ENCODE measurements at regions not wholly inside any gene's neighbourhood (a gene's known extent, or its start where the extent isn't known, plus 50 kb on each side); places are given as distances from the start of the nearest gene placed in this dataset.
A peak's percentile ranks its signal among the peaks of the same experiment; 100 is the strongest.

DNA sequence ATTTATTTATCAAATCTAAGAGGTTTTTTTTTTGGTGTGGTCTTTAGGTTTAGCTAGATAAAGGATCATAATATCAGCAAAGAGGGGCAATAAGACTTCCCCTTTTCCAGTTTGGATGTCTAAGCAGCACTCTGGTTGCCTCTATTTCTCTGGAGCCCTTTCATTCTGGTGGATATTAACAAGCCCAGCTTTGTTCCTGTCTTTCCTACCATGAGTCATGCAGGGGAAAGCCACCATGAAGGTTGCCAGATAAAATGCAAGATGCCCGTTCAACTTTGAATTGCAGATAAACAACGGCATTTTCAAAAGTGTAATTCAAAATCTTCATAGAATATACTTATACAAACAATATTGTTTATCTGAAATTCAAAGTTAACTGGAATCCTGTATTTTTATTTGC is 143.6 kb downstream of the ADAMTS15 start:
- H3K4ac ChIP-seq (ENCODE audit: low read depth in 1 of 2, low read length in 2 of 2) = no peak overlapping the region
- H2BK15ac ChIP-seq (ENCODE audit: low read depth, poor library complexity, severe bottlenecking) = no peak overlapping the region
- no peak overlapping the region for H3K27ac ChIP-seq (ENCODE audit: low read length, poor library complexity, severe bottlenecking)
- H3K4me3 ChIP-seq (ENCODE audit: insufficient read depth in 1 of 2, low read depth in 1 of 2, low read length in 2 of 2) = no peak overlapping the region
- no peak overlapping the region for H3K23ac ChIP-seq (ENCODE audit: low read length in 2 of 2)
- H3K36me3 ChIP-seq (ENCODE audit: control insufficient read depth in 1 of 2, insufficient read depth in 2 of 2, low read depth in 1 of 2, low read length in 2 of 2) = no peaks in the 10 kb centered on the region
- H2BK120ac ChIP-seq (ENCODE audit: low read depth, low read length) = no peak overlapping the region
- no peak overlapping the region for H2AFZ ChIP-seq (ENCODE audit: low read depth, low read length)
- DNase-seq = peak; percentile 21
- H3K9me3 ChIP-seq (ENCODE audit: control insufficient read depth, low read length) = no peaks in the 10 kb centered on the region
- no peaks in the 10 kb centered on the region for H3K27me3 ChIP-seq (ENCODE audit: control insufficient read depth in 1 of 2, insufficient read depth in 1 of 2, low read length in 2 of 2)
- no peak overlapping the region for H2BK12ac ChIP-seq (ENCODE audit: low read length in 2 of 2)
- H2BK5ac ChIP-seq (ENCODE audit: low read depth, low read length, poor library complexity, severe bottlenecking) = no peak overlapping the region
- H3K14ac ChIP-seq (ENCODE audit: low read length in 2 of 2) = no peak overlapping the region
- H4K8ac ChIP-seq (ENCODE audit: low read length) = no peak overlapping the region
- no peak overlapping the region for H3K4me2 ChIP-seq (ENCODE audit: low read length, poor library complexity, severe bottlenecking)
- H3K79me1 ChIP-seq (replicated peaks; ENCODE audit: low read length, poor library complexity, severe bottlenecking) = no peaks in the 10 kb centered on the region
- H3K4me1 ChIP-seq (ENCODE audit: control insufficient read depth, insufficient read depth, low read depth, low read length) = no peaks in the 10 kb centered on the region
- H3K18ac ChIP-seq (ENCODE audit: low read depth in 1 of 2, low read length in 2 of 2) = no peak overlapping the region
- no peak overlapping the region for H2AK5ac ChIP-seq (ENCODE audit: low read length, severe bottlenecking)
- H4K91ac ChIP-seq (ENCODE audit: low read length) = no peak overlapping the region
- H3K9ac ChIP-seq (ENCODE audit: low read length) = no peak overlapping the region
- WGBS = no CpG with 5 or more reads among the region's 2 CpGs

DNA sequence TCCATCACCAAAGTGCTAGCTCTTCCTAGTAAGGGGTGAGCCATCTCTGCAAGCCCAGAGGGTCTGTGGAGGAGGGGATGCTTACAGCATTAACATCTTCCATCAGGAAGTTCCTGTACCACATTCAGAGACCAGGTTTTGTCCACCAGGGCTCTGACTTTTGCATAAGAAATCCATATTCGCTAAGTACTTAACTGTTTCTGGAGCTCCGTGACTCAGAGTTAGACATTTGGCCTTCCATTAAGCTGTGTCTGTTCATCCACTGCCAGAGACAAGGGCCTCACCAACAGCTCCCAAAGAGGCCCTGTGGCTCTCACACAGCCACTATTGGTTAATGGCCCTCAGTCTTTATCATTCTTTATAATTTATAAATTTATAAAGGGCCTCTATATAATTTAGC is 144.6 kb downstream of the ADAMTS15 start:
- no peak overlapping the region for H2BK120ac ChIP-seq (ENCODE audit: low read depth, low read length)
- no peak overlapping the region for H3K18ac ChIP-seq (ENCODE audit: low read depth in 1 of 2, low read length in 2 of 2)
- H3K4me2 ChIP-seq (ENCODE audit: low read length, poor library complexity, severe bottlenecking) = no peak overlapping the region
- 97% methylated on average over 2 of the region's 2 CpGs for WGBS
- no peak overlapping the region for H3K9ac ChIP-seq (ENCODE audit: low read length)
- no peak overlapping the region for H2BK15ac ChIP-seq (ENCODE audit: low read depth, poor library complexity, severe bottlenecking)
- no peak overlapping the region for H3K23ac ChIP-seq (ENCODE audit: low read length in 2 of 2)
- H2AK5ac ChIP-seq (ENCODE audit: low read length, severe bottlenecking) = no peak overlapping the region
- H2BK5ac ChIP-seq (ENCODE audit: low read depth, low read length, poor library complexity, severe bottlenecking) = no peak overlapping the region
- H3K4ac ChIP-seq (ENCODE audit: low read depth in 1 of 2, low read length in 2 of 2) = no peak overlapping the region
- no peak for DNase-seq
- no peak overlapping the region for H2AFZ ChIP-seq (ENCODE audit: low read depth, low read length)
- H3K36me3 ChIP-seq (ENCODE audit: control insufficient read depth in 1 of 2, insufficient read depth in 2 of 2, low read depth in 1 of 2, low read length in 2 of 2) = no peaks in the 10 kb centered on the region
- no peaks in the 10 kb centered on the region for H3K79me1 ChIP-seq (replicated peaks; ENCODE audit: low read length, poor library complexity, severe bottlenecking)
- H3K9me3 ChIP-seq (ENCODE audit: control insufficient read depth, low read length) = no peaks in the 10 kb centered on the region
- H3K27me3 ChIP-seq (ENCODE audit: control insufficient read depth in 1 of 2, insufficient read depth in 1 of 2, low read length in 2 of 2) = no peaks in the 10 kb centered on the region
- no peak overlapping the region for H3K14ac ChIP-seq (ENCODE audit: low read length in 2 of 2)
- H3K4me1 ChIP-seq (ENCODE audit: control insufficient read depth, insufficient read depth, low read depth, low read length) = no peaks in the 10 kb centered on the region
- no peak overlapping the region for H3K4me3 ChIP-seq (ENCODE audit: insufficient read depth in 1 of 2, low read depth in 1 of 2, low read length in 2 of 2)
- H4K8ac ChIP-seq (ENCODE audit: low read length) = no peak overlapping the region
- no peak overlapping the region for H3K27ac ChIP-seq (ENCODE audit: low read length, poor library complexity, severe bottlenecking)
- H4K91ac ChIP-seq (ENCODE audit: low read length) = no peak overlapping the region
- H2BK12ac ChIP-seq (ENCODE audit: low read length in 2 of 2) = no peak overlapping the region

DNA sequence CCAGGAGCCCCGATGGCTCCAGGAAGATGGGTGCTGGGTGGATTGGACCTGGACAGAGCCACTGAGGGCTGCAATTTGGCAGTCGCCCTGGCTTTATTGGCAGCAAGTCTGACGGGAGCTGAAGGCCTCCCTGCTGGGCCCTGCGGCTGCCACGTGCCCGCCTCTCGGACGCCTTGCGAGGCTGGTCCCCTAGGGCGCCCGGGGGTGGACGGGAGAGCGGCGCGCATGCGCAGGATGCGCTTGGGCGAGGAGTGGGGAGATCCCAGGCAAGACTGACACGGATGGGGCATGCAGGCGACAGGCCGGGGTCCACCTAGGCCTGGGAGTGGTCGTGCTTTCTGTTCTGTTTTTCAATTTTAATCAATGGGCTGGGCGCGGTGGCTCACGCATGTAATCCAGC is 150.0 kb downstream of the ADAMTS15 start:
- Histone ChIP-seq H3K9ac (ENCODE audit: low read length) (no peak overlapping the region), H3K27me3 (ENCODE audit: control insufficient read depth in 1 of 2, insufficient read depth in 1 of 2, low read length in 2 of 2) (no peaks in the 10 kb centered on the region), H3K4me3 (ENCODE audit: insufficient read depth in 1 of 2, low read depth in 1 of 2, low read length in 2 of 2) (peak overlapping the region in 1 of 2 experiments; percentile 5), H3K14ac (ENCODE audit: low read length in 2 of 2) (no peak overlapping the region), H3K36me3 (ENCODE audit: control insufficient read depth in 1 of 2, insufficient read depth in 2 of 2, low read depth in 1 of 2, low read length in 2 of 2) (peaks cover 0 to 4% of the 10 kb centered on the region in 2 experiments), H3K23ac (ENCODE audit: low read length in 2 of 2) (no peak overlapping the region), H4K91ac (ENCODE audit: low read length) (no peak overlapping the region), H2AK5ac (ENCODE audit: low read length, severe bottlenecking) (no peak overlapping the region), H3K4ac (ENCODE audit: low read depth in 1 of 2, low read length in 2 of 2) (no peak overlapping the region), H2BK120ac (ENCODE audit: low read depth, low read length) (no peak overlapping the region), H3K4me2 (ENCODE audit: low read length, poor library complexity, severe bottlenecking) (no peak overlapping the region), H3K18ac (ENCODE audit: low read depth in 1 of 2, low read length in 2 of 2) (peak overlapping the region in 1 of 2 experiments; percentile 30), H3K9me3 (ENCODE audit: control insufficient read depth, low read length) (no peaks in the 10 kb centered on the region), H2BK15ac (ENCODE audit: low read depth, poor library complexity, severe bottlenecking) (peak overlapping the region; percentile 65), H3K79me1 (replicated peaks; ENCODE audit: low read length, poor library complexity, severe bottlenecking) (no peaks in the 10 kb centered on the region), H4K8ac (ENCODE audit: low read length) (no peak overlapping the region), H3K27ac (ENCODE audit: low read length, poor library complexity, severe bottlenecking) (no peak overlapping the region), H3K4me1 (ENCODE audit: control insufficient read depth, insufficient read depth, low read depth, low read length) (peaks cover 14% of the 10 kb centered on the region), H2BK5ac (ENCODE audit: low read depth, low read length, poor library complexity, severe bottlenecking) (no peak overlapping the region), H2AFZ (ENCODE audit: low read depth, low read length) (no peak overlapping the region), H2BK12ac (ENCODE audit: low read length in 2 of 2) (peak overlapping the region in 1 of 2 experiments; percentile 10)
- DNase-seq = no peak
- WGBS = 97% methylated on average over 25 of the region's 25 CpGs

DNA sequence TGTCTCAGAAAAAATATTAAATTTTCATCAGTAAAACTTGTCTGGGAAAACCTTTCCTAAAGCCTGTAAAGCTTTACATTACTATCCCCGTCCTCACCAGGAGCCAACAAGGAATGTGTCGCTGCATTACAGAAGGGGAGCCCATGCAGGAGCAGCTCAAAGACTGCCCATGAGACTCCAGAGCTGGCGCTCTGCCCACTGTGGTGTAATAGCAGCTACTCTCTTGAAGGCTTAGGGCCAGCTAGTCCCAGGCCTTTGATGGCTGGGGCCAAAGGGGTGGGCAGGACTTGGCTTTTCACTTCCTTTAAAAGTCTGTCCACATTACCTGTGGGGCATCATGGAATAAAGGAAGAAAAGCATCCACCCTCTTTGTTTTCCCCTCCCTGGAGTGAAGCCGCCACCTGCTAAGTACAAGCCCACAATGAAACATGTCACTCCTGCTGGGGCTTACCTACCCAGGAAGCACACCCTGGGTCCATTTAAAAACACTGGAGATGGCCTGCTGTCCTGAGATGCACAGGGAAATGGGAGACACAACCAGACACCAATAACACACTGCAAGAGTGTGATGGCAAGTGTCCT is 150.7 kb downstream of the ADAMTS15 start:
- H3K4me1 ChIP-seq (ENCODE audit: control insufficient read depth, insufficient read depth, low read depth, low read length) = peaks cover 14% of the 10 kb centered on the region
- H4K91ac ChIP-seq (ENCODE audit: low read length) = peak overlapping the region; percentile 43
- H3K9me3 ChIP-seq (ENCODE audit: control insufficient read depth, low read length) = no peaks in the 10 kb centered on the region
- H2BK15ac ChIP-seq (ENCODE audit: low read depth, poor library complexity, severe bottlenecking) = no peak overlapping the region
- no peak overlapping the region for H2BK12ac ChIP-seq (ENCODE audit: low read length in 2 of 2)
- H2BK5ac ChIP-seq (ENCODE audit: low read depth, low read length, poor library complexity, severe bottlenecking) = no peak overlapping the region
- H4K8ac ChIP-seq (ENCODE audit: low read length) = no peak overlapping the region
- WGBS = 93% methylated on average over 4 of the region's 4 CpGs
- no peak overlapping the region for H3K4ac ChIP-seq (ENCODE audit: low read depth in 1 of 2, low read length in 2 of 2)
- no peaks in the 10 kb centered on the region for H3K79me1 ChIP-seq (replicated peaks; ENCODE audit: low read length, poor library complexity, severe bottlenecking)
- H3K27ac ChIP-seq (ENCODE audit: low read length, poor library complexity, severe bottlenecking) = no peak overlapping the region
- peak; percentile 43 for DNase-seq
- no peaks in the 10 kb centered on the region for H3K27me3 ChIP-seq (ENCODE audit: control insufficient read depth in 1 of 2, insufficient read depth in 1 of 2, low read length in 2 of 2)
- no peak overlapping the region for H2AK5ac ChIP-seq (ENCODE audit: low read length, severe bottlenecking)
- no peak overlapping the region for H3K9ac ChIP-seq (ENCODE audit: low read length)
- H2AFZ ChIP-seq (ENCODE audit: low read depth, low read length) = no peak overlapping the region
- H3K14ac ChIP-seq (ENCODE audit: low read length in 2 of 2) = no peak overlapping the region
- no peak overlapping the region for H3K4me3 ChIP-seq (ENCODE audit: insufficient read depth in 1 of 2, low read depth in 1 of 2, low read length in 2 of 2)
- H2BK120ac ChIP-seq (ENCODE audit: low read depth, low read length) = no peak overlapping the region
- H3K18ac ChIP-seq (ENCODE audit: low read depth in 1 of 2, low read length in 2 of 2) = peak overlapping the region in 1 of 2 experiments; percentile 4
- peaks cover 0 to 4% of the 10 kb centered on the region in 2 experiments for H3K36me3 ChIP-seq (ENCODE audit: control insufficient read depth in 1 of 2, insufficient read depth in 2 of 2, low read depth in 1 of 2, low read length in 2 of 2)
- no peak overlapping the region for H3K4me2 ChIP-seq (ENCODE audit: low read length, poor library complexity, severe bottlenecking)
- H3K23ac ChIP-seq (ENCODE audit: low read length in 2 of 2) = no peak overlapping the region
